Activated T-cell treated with anti-CD3 and anti-CD28 coated beads, Interleukin-2, amount 50 U/mL, for 72 hours (primary cell): ENCODE measurements at regions not wholly inside any gene's neighbourhood (a gene's known extent, or its start where the extent isn't known, plus 50 kb on each side); places are given as distances from the start of the nearest gene placed in this dataset.
A peak's percentile ranks its signal among the peaks of the same experiment; 100 is the strongest.

Experiments
- ATAC-seq, 2 donors: fragments of 150-1000 bp; cut with Tn5 transposase; replicated peaks in 1 of 2; 2 replicates each; pipeline ENCODE4 v1.10.0; 2021; ENCODE audit warnings: moderate library complexity in 2 of 2, mild to moderate bottlenecking in 1 of 2
- DNase-seq, 2 donors: peaks; one replicate each; pipeline ENCODE4 v3.0.0; 2021 to 2022; ENCODE audit warnings: mixed read lengths in 1 of 2
- H3K27ac Mint-ChIP-seq: one replicate; pipeline ENCODE4 v1.8.0; 2022; ENCODE audit warnings: mild to moderate bottlenecking, moderate library complexity, mixed read lengths
- H3K27me3 Mint-ChIP-seq: one replicate; pipeline ENCODE4 v1.8.0; 2022; ENCODE audit warnings: low read depth, mixed read lengths
- H3K36me3 Mint-ChIP-seq, 2 donors: one replicate each; pipeline ENCODE4 v1.8.0; 2022; ENCODE audit warnings: mixed read lengths in 2 of 2, mild to moderate bottlenecking in 1 of 2; ENCODE audit not compliant: insufficient read depth in 2 of 2
- H3K4me1 Mint-ChIP-seq: one replicate; pipeline ENCODE4 v1.8.0; 2022; ENCODE audit warnings: low read depth, mixed read lengths
- H3K4me3 Mint-ChIP-seq, 2 donors: one replicate each; pipeline ENCODE4 v1.8.0; 2022; ENCODE audit warnings: mild to moderate bottlenecking in 2 of 2, mixed read lengths in 2 of 2, moderate library complexity in 2 of 2
- H3K9me3 Mint-ChIP-seq, 2 donors: one replicate each; pipeline ENCODE4 v1.8.0; 2022; ENCODE audit warnings: mixed read lengths in 2 of 2

DNA sequence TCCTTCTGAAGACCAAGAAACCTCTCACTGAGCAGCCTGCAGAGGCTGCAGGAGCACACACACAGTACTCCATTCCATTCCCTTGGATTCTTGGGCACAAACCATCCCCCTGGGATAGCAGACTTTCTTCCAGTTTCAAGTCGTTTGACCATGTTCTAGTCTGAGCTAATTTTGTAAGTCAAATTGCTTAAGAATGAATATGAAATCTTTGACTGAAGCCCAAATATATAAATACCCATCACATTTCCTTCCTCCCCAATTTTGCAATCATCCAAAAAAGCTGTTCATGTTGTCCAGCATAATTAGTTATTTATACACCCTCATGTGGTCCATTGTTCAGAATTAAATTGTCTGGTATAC, 231.2 kb upstream of the TPRG1 start:
- peaks cover 0 to 2% of the 10 kb centered on the region in 2 donors for H3K36me3 Mint-ChIP-seq
- H3K4me1 Mint-ChIP-seq, result no peaks in the 10 kb centered on the region
- H3K4me3 Mint-ChIP-seq, result no peak overlapping the region
- ATAC-seq, result no peak
- peaks cover 22% of the 10 kb centered on the region for H3K27me3 Mint-ChIP-seq
- DNase-seq, result no peak
- H3K27ac Mint-ChIP-seq, result no peak overlapping the region
- H3K9me3 Mint-ChIP-seq, result no peaks in the 10 kb centered on the region

DNA sequence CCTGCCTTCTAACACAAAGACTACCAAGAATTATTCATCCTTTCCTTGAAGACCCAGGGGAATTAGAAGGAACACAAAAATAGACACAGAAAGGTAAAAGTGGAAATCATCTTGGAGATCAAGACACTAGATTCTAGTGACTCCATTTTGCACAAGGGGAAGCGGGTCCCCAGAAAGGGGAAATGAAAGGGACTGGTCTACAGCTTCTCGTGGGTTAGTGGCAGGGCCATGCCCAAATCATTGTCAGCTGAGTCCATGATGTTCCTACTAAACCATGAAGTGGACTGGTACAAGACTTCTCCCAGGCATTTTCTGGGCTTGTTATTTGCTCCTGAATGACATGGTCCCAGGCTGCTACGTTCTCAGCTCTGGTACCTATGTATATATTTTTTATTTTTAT, 230.7 kb upstream of the TPRG1 start:
- ATAC-seq (no peak), DNase-seq (no peak)
- Mint-ChIP-seq H3K27ac (no peak overlapping the region), H3K36me3 (peaks cover 0 to 2% of the 10 kb centered on the region in 2 donors), H3K4me1 (no peaks in the 10 kb centered on the region), H3K4me3 (no peak overlapping the region), H3K9me3 (no peaks in the 10 kb centered on the region), H3K27me3 (peaks cover 28% of the 10 kb centered on the region)

DNA sequence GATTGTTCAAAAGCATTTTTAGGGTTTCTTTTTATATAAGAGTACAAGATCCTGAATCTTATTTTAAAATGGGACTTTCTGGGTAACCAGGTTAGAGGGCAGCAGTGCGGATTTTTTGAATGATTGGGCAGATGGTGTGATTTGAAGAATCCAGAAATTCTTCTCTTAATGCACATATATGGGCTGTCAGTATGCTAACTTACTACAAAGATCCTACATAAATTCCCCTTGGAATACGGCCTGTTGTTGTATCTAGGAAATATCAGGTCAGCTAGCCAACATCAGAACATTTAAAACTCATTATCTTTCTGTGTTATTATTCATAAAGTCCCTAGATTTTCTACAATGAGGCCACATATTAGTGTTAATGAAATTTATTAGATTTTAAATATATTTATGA, 229.6 kb upstream of the TPRG1 start:
- H3K36me3 Mint-ChIP-seq, result peaks cover 0 to 2% of the 10 kb centered on the region in 2 donors
- ATAC-seq, result no peak
- H3K27ac Mint-ChIP-seq, result no peak overlapping the region
- no peak overlapping the region for H3K4me3 Mint-ChIP-seq
- no peaks in the 10 kb centered on the region for H3K9me3 Mint-ChIP-seq
- no peak for DNase-seq
- peaks cover 2% of the 10 kb centered on the region for H3K4me1 Mint-ChIP-seq
- H3K27me3 Mint-ChIP-seq, result peaks cover 34% of the 10 kb centered on the region

DNA sequence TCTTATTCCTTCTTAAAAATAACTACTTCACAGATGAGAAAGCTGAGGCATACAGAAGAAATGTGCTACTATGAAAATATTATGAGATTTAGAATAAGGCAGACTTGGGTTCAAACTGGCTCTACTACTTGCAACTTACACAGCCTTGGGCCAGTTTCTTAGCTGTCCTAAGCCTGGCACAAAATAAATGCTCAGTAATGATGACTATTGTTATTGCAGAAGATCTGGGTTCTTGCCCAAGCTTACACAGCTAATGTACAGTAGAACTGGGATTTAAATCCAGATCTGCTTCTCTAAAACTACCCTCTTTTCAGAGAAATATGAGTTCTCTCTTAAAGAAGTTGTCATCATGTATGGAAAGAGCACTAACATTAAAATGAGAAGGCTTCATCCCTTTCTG, 228.2 kb upstream of the TPRG1 start:
- ATAC-seq, result no peak
- no peak overlapping the region for H3K4me3 Mint-ChIP-seq
- DNase-seq, result no peak
- no peaks in the 10 kb centered on the region for H3K9me3 Mint-ChIP-seq
- H3K27ac Mint-ChIP-seq, result no peak overlapping the region
- H3K4me1 Mint-ChIP-seq, result peaks cover 8% of the 10 kb centered on the region
- peaks cover 38% of the 10 kb centered on the region for H3K27me3 Mint-ChIP-seq
- peaks cover 0 to 2% of the 10 kb centered on the region in 2 donors for H3K36me3 Mint-ChIP-seq

DNA sequence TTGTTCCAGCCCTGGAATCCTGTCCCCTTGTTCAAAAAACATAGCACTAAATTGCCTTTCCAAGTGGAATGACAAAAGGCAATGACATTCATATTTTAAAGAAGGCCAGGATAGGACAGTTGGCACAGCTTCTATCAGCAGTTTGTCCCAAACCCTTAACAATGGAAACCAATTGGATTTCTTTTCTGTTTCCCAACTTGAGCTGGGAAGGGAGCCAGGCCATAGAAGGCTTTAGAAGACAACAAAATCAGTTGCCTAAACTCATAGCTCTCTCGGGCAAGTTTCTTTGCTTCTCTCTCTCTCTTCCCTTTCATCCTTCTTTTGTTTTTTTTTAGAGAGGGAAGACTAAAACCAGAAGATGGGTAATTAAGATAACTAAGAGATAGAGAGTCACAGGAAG, 227.7 kb upstream of the TPRG1 start:
- no peak for DNase-seq
- H3K27ac Mint-ChIP-seq, result no peak overlapping the region
- ATAC-seq, result no peak
- no peaks in the 10 kb centered on the region for H3K9me3 Mint-ChIP-seq
- H3K27me3 Mint-ChIP-seq, result peaks cover 40% of the 10 kb centered on the region
- peaks cover 13% of the 10 kb centered on the region for H3K4me1 Mint-ChIP-seq
- no peak overlapping the region for H3K4me3 Mint-ChIP-seq
- H3K36me3 Mint-ChIP-seq, result peaks cover 0 to 2% of the 10 kb centered on the region in 2 donors

DNA sequence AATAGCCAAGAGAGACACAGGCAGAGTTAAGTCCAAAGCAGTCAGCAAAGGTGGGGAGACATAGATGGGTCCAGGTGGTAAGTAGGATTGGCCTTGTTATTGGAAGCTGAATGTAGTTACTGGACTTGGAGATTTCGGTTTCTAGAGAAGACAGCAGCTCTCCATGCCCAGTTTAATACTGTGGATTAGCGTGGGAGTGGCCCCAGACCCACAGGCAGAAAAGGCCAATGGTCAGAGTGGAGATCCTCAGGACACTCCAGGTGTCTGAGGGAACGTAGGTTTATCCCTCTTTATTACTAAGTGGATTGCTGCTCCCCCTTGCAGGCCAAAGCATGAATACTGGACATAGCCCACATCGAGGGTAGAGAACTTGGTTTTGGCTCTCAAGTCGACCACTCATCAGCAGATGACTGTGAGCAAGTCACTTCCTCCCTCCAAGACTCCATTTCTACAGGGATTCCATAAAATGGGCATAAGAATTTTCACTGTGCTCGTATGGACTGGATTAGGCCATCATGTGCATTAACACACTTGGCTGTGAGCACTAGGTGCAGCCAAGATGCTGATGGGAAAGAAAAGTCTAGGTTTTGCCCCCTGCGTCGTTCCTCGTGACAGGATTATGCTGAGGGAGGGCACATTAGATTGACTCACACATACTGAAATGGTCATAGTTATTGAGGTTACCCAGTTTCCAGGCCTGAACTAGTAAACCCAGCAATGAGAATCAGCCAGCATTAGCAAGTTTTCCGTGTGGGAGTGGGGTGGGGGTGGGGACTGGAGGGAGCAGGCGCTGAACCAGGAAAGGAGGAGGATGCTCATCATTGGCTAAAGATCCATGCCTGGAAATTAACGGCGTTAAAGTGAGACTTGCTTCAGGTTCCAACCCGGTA, 225.2 kb upstream of the TPRG1 start:
- ATAC-seq (no peak), DNase-seq (no peak)
- Mint-ChIP-seq H3K9me3 (no peaks in the 10 kb centered on the region), H3K4me3 (no peak overlapping the region), H3K27ac (no peak overlapping the region), H3K27me3 (peaks cover 37% of the 10 kb centered on the region), H3K4me1 (peaks cover 37% of the 10 kb centered on the region), H3K36me3 (peaks cover 0 to 2% of the 10 kb centered on the region in 2 donors)

DNA sequence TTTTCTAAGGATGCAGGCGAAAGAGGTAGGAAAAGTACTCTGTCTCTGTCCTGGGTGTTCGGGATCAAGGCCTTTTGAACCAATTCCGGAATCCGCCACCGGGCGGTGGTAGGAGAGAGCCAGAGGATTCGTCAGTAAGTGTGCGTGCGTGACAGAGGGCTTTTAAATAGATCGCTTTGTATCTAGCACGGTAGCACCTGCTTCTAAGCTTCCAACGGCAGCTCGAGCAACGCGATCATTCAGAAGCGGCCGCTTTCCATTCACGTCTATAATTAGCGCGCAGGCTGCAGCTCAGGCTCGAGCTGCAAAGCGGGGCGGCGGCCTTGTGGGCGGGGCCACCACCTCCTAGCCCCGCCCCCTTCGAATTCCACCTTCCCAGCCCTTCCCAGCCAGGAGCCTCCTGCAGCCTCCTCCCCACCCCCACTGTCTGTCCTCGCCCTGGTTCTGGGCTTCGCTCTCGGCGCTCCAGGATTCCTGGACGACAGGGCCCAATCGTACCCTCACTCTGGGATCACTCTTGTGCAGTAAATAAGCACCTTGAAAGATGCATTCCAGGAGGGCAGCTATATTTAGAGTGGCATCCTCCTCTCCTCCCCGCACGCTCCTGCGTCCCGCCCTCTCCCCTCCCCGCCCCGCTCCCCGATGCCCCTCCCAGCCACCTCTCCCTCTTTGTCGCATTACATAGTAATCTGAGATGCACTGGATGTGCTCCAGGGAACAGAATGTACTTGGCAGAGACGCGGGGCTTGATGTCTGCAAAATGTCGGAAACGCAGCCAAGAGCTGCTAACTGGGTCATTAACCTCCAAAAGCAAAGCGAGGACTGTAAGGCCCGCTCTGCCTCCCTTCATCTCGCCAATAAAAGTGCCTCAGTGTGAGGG, 224.1 kb upstream of the TPRG1 start:
- H3K27ac Mint-ChIP-seq, result no peak overlapping the region
- no peak for ATAC-seq

DNA sequence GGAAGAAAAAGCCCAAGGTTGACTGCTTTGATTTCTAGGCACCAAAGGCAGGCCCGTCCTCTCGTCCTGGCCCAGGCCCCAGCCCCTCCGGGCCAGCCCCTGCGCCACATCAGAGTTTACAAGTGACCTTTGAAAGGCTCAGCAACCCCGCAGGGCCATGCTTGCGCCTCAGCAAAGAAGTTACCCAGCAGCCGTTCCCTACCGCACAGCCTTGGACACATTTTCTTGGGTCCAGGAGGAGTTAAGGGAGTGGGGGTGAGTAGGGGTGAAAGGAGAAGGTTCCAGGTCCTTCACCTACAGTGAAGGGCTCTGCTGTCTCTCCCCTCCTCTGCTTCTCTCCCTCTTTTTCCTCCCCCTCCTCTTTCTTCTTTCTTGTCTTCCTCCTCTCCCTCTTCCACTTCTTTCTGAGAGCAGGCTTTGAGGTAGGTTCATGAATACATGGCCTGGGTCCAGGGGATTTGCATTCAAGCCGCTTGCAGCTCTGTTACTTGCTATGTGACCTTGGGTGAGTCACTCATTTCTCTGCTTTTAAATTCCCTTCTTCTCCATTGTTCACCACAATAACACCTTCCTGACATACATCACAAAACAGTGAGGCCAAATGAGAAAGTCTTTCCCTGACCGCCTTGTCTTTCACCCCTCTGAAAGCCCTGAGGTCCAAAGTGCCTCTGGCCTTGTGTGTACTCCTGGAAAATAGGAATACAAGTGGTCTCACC, 223.3 kb upstream of the TPRG1 start:
- peaks cover 37% of the 10 kb centered on the region for H3K27me3 Mint-ChIP-seq
- peaks cover 45% of the 10 kb centered on the region for H3K4me1 Mint-ChIP-seq
- H3K36me3 Mint-ChIP-seq, result no peaks in the 10 kb centered on the region
- H3K27ac Mint-ChIP-seq, result no peak overlapping the region
- no peaks in the 10 kb centered on the region for H3K9me3 Mint-ChIP-seq
- ATAC-seq, result peak; percentile 24 to 40
- peak overlapping the region in 1 of 2 donors; percentile 40 for H3K4me3 Mint-ChIP-seq
- no peak for DNase-seq

More for the DNA sequence above, 224.1 kb upstream of the TPRG1 start:
- no peak for DNase-seq
- peaks cover 0 to 2% of the 10 kb centered on the region in 2 donors for H3K36me3 Mint-ChIP-seq
- H3K9me3 Mint-ChIP-seq, result no peaks in the 10 kb centered on the region
- H3K4me1 Mint-ChIP-seq, result peaks cover 38% of the 10 kb centered on the region
- peaks cover 37% of the 10 kb centered on the region for H3K27me3 Mint-ChIP-seq
- peak overlapping the region in 1 of 2 donors; percentile 59 for H3K4me3 Mint-ChIP-seq

DNA sequence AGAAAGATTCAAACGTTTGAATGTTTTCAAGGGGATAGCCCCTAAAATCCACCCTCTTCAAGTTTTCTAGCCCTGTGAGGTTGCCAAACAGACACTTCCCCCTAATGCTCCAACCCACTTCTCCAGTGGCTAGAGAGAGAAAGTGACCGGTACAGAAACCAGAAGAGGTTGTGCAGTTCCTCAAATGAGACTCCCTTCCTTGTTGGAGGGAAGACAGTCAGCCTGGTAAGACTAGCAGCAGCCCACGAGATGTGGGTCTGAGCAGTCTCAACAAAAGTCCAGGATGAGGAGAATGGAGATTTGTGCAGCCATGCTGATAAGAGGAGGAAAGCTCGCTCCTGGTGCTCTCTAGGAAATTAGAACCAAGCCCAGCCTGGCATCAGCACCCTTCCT, 222.8 kb upstream of the TPRG1 start:
- Mint-ChIP-seq H3K27ac (no peak overlapping the region), H3K4me1 (peaks cover 46% of the 10 kb centered on the region), H3K27me3 (peaks cover 37% of the 10 kb centered on the region), H3K36me3 (no peaks in the 10 kb centered on the region), H3K9me3 (no peaks in the 10 kb centered on the region), H3K4me3 (no peak overlapping the region)
- DNase-seq (no peak), ATAC-seq (no peak)

DNA sequence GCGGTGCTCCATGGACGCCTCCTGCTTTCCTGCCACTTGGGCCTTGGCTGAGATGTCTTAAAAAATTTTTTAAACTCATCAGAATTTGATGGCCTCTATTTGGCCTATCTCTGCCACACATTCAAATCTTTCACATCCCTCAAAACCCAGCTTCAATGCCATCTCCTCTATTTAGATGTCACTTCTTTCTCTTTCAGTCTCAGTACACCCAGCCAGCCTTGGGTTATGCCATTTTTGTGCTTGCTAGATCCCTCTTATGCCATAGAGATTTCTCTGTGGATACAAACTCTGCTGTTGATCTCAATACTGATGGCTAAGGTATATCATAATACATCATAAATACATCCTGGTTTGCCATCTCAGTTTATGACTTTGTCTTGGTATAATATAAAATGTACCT, 222.3 kb upstream of the TPRG1 start:
- H3K27me3 Mint-ChIP-seq, result peaks cover 36% of the 10 kb centered on the region
- no peak for ATAC-seq
- peaks cover 50% of the 10 kb centered on the region for H3K4me1 Mint-ChIP-seq
- H3K9me3 Mint-ChIP-seq, result no peaks in the 10 kb centered on the region
- H3K27ac Mint-ChIP-seq, result no peak overlapping the region
- DNase-seq, result no peak
- H3K4me3 Mint-ChIP-seq, result no peak overlapping the region
- no peaks in the 10 kb centered on the region for H3K36me3 Mint-ChIP-seq

DNA sequence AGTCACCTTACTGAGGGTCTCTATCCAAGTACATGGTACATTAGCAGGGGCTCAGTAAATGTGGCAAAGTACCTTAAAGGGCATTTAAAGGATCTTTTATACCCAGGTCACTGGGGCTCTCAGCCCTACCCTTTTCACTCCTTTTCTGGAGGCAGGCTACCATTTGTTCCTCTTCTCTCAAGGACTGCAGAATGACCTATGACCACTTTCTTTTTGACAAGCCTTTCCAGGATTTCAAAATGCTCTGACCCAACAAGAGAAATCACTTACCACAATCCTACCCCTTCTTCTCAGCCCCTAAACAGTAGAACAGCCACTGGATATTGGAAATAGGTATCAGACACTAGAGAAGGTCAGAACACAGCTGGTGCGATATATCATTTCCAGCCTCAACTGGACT, 221.8 kb upstream of the TPRG1 start:
- H3K9me3 Mint-ChIP-seq, result no peaks in the 10 kb centered on the region
- peaks cover 30% of the 10 kb centered on the region for H3K27me3 Mint-ChIP-seq
- DNase-seq (no peak), ATAC-seq (no peak)
- no peaks in the 10 kb centered on the region for H3K36me3 Mint-ChIP-seq
- H3K27ac Mint-ChIP-seq, result no peak overlapping the region
- H3K4me1 Mint-ChIP-seq, result peaks cover 54% of the 10 kb centered on the region
- H3K4me3 Mint-ChIP-seq, result no peak overlapping the region

DNA sequence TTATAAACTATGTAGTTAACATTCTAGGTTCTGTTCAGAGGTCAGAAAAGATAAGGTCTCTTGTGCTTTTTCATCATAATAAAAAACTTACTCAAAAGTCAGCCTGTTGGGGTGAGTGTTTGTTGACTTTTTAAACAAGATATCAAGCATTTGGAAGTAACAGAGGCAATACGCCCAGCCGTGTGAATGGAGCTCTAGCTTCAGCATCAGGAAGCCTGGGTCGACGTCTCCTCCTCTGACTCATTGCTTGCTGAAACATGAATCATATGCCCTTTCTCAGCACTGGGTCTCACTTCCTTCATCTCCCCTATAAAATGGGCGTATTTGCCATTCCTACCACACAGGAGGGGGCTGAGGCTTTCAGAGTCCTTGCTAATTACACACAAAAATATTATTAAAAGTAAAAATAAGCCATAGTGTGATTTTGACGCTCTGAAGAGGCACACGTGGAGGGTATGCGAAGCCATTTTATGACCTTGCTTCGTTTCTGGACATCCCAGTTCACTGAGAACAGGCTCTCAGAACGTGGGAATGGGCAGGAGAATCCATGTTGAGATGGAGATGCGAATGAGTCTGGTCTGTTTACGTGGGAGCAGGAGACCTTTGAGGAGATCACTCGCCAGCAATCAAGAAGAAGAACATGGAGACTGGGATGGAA, 220.8 kb upstream of the TPRG1 start:
- H3K9me3 Mint-ChIP-seq, result no peaks in the 10 kb centered on the region
- peak overlapping the region; percentile 10 for H3K27ac Mint-ChIP-seq
- DNase-seq, result peak; percentile 46 to 63
- peaks cover 21% of the 10 kb centered on the region for H3K27me3 Mint-ChIP-seq
- no peaks in the 10 kb centered on the region for H3K36me3 Mint-ChIP-seq
- peak; percentile 93 for ATAC-seq
- H3K4me3 Mint-ChIP-seq, result peak overlapping the region in 1 of 2 donors; percentile 31
- peaks cover 54% of the 10 kb centered on the region for H3K4me1 Mint-ChIP-seq
